ENCODE measurements at regions not wholly inside any gene's neighbourhood (a gene's known extent, or its start where the extent isn't known, plus 50 kb on each side); places are given as distances from the start of the nearest gene placed in this dataset.

GRCh38 chr2:22361571-22361970, 1023.4 kb upstream of the KLHL29 start:
- Histone ChIP-seq H3K4me1 (ENCODE audit: control insufficient read depth, insufficient read depth, low read length) (peaks cover 13% of the 10 kb centered on the region), H3K9ac (ENCODE audit: low read depth, low read length) (no peak overlapping the region), H3K36me3 (ENCODE audit: control insufficient read depth, insufficient read depth, low read length) (no peaks in the 10 kb centered on the region), H3K27me3 (ENCODE audit: control insufficient read depth, insufficient read depth, low read length) (no peaks in the 10 kb centered on the region), H3K4me3 (ENCODE audit: low read depth, low read length) (no peak overlapping the region), H3K9me3 (ENCODE audit: control insufficient read depth, insufficient read depth, low read length) (no peaks in the 10 kb centered on the region), H3K27ac (ENCODE audit: low read depth, low read length) (no peak overlapping the region)

- no peaks in the 10 kb centered on the region for H3K27me3 ChIP-seq (ENCODE audit: control insufficient read depth, insufficient read depth, low read length)
- H3K4me1 ChIP-seq (ENCODE audit: control insufficient read depth, insufficient read depth, low read length), result peaks cover 6% of the 10 kb centered on the region
- no peaks in the 10 kb centered on the region for H3K9me3 ChIP-seq (ENCODE audit: control insufficient read depth, insufficient read depth, low read length)
Measured at GRCh38 chr2:22375096-22375495, 1009.9 kb upstream of the KLHL29 start.

GRCh38 chr2:22377268-22377667, 1007.7 kb upstream of the KLHL29 start:
- Histone ChIP-seq H3K9ac (ENCODE audit: low read depth, low read length) (no peak overlapping the region), H3K4me3 (ENCODE audit: low read depth, low read length) (no peak overlapping the region), H3K36me3 (ENCODE audit: control insufficient read depth, insufficient read depth, low read length) (no peaks in the 10 kb centered on the region), H3K27me3 (ENCODE audit: control insufficient read depth, insufficient read depth, low read length) (no peaks in the 10 kb centered on the region), H3K4me1 (ENCODE audit: control insufficient read depth, insufficient read depth, low read length) (peaks cover 9% of the 10 kb centered on the region), H3K9me3 (ENCODE audit: control insufficient read depth, insufficient read depth, low read length) (no peaks in the 10 kb centered on the region), H3K27ac (ENCODE audit: low read depth, low read length) (no peak overlapping the region)

More at GRCh38 chr2:22375096-22375495, 1009.9 kb upstream of the KLHL29 start:
- no peak overlapping the region for H3K9ac ChIP-seq (ENCODE audit: low read depth, low read length)
- no peak overlapping the region for H3K4me3 ChIP-seq (ENCODE audit: low read depth, low read length)
- H3K27ac ChIP-seq (ENCODE audit: low read depth, low read length), result no peak overlapping the region
- H3K36me3 ChIP-seq (ENCODE audit: control insufficient read depth, insufficient read depth, low read length), result no peaks in the 10 kb centered on the region

GRCh38 chr2:22382479-22383169, 1002.4 kb upstream of the KLHL29 start:
- no peaks in the 10 kb centered on the region for H3K27me3 ChIP-seq (ENCODE audit: control insufficient read depth, insufficient read depth, low read length)

GRCh38 chr2:22397847-22398246, 987.1 kb upstream of the KLHL29 start:
- H3K9ac ChIP-seq (ENCODE audit: low read depth, low read length), result no peak overlapping the region
- no peaks in the 10 kb centered on the region for H3K27me3 ChIP-seq (ENCODE audit: control insufficient read depth, insufficient read depth, low read length)
- no peaks in the 10 kb centered on the region for H3K36me3 ChIP-seq (ENCODE audit: control insufficient read depth, insufficient read depth, low read length)
- no peaks in the 10 kb centered on the region for H3K9me3 ChIP-seq (ENCODE audit: control insufficient read depth, insufficient read depth, low read length)
- no peak overlapping the region for H3K4me3 ChIP-seq (ENCODE audit: low read depth, low read length)
- H3K27ac ChIP-seq (ENCODE audit: low read depth, low read length), result no peak overlapping the region
- H3K4me1 ChIP-seq (ENCODE audit: control insufficient read depth, insufficient read depth, low read length), result no peaks in the 10 kb centered on the region

More at GRCh38 chr2:22382479-22383169, 1002.4 kb upstream of the KLHL29 start:
- H3K9me3 ChIP-seq (ENCODE audit: control insufficient read depth, insufficient read depth, low read length), result no peaks in the 10 kb centered on the region
- no peak overlapping the region for H3K9ac ChIP-seq (ENCODE audit: low read depth, low read length)
- H3K27ac ChIP-seq (ENCODE audit: low read depth, low read length), result peak overlapping the region; percentile 14
- H3K36me3 ChIP-seq (ENCODE audit: control insufficient read depth, insufficient read depth, low read length), result no peaks in the 10 kb centered on the region
- no peak overlapping the region for H3K4me3 ChIP-seq (ENCODE audit: low read depth, low read length)
- peaks cover 12% of the 10 kb centered on the region for H3K4me1 ChIP-seq (ENCODE audit: control insufficient read depth, insufficient read depth, low read length)

GRCh38 chr2:22403748-22404147, 981.2 kb upstream of the KLHL29 start:
- H3K9me3 ChIP-seq (ENCODE audit: control insufficient read depth, insufficient read depth, low read length), result no peaks in the 10 kb centered on the region
- H3K27ac ChIP-seq (ENCODE audit: low read depth, low read length), result no peak overlapping the region
- no peak overlapping the region for H3K4me3 ChIP-seq (ENCODE audit: low read depth, low read length)
- H3K27me3 ChIP-seq (ENCODE audit: control insufficient read depth, insufficient read depth, low read length), result no peaks in the 10 kb centered on the region
- H3K36me3 ChIP-seq (ENCODE audit: control insufficient read depth, insufficient read depth, low read length), result no peaks in the 10 kb centered on the region
- no peaks in the 10 kb centered on the region for H3K4me1 ChIP-seq (ENCODE audit: control insufficient read depth, insufficient read depth, low read length)
- no peak overlapping the region for H3K9ac ChIP-seq (ENCODE audit: low read depth, low read length)

GRCh38 chr2:22406625-22407024, 978.4 kb upstream of the KLHL29 start:
- Histone ChIP-seq H3K4me3 (ENCODE audit: low read depth, low read length) (no peak overlapping the region), H3K36me3 (ENCODE audit: control insufficient read depth, insufficient read depth, low read length) (no peaks in the 10 kb centered on the region), H3K27me3 (ENCODE audit: control insufficient read depth, insufficient read depth, low read length) (no peaks in the 10 kb centered on the region), H3K4me1 (ENCODE audit: control insufficient read depth, insufficient read depth, low read length) (no peaks in the 10 kb centered on the region), H3K9ac (ENCODE audit: low read depth, low read length) (no peak overlapping the region), H3K27ac (ENCODE audit: low read depth, low read length) (no peak overlapping the region), H3K9me3 (ENCODE audit: control insufficient read depth, insufficient read depth, low read length) (no peaks in the 10 kb centered on the region)

- H3K27ac ChIP-seq (ENCODE audit: low read depth, low read length), result no peak overlapping the region
- no peak overlapping the region for H3K4me3 ChIP-seq (ENCODE audit: low read depth, low read length)
- no peaks in the 10 kb centered on the region for H3K27me3 ChIP-seq (ENCODE audit: control insufficient read depth, insufficient read depth, low read length)
- no peak overlapping the region for H3K9ac ChIP-seq (ENCODE audit: low read depth, low read length)
- no peaks in the 10 kb centered on the region for H3K36me3 ChIP-seq (ENCODE audit: control insufficient read depth, insufficient read depth, low read length)
- peaks cover 14% of the 10 kb centered on the region for H3K9me3 ChIP-seq (ENCODE audit: control insufficient read depth, insufficient read depth, low read length)
- H3K4me1 ChIP-seq (ENCODE audit: control insufficient read depth, insufficient read depth, low read length), result no peaks in the 10 kb centered on the region
Measured at GRCh38 chr2:22420076-22420475, 964.9 kb upstream of the KLHL29 start.

GRCh38 chr2:22442051-22442450, 942.9 kb upstream of the KLHL29 start:
- Histone ChIP-seq H3K4me1 (ENCODE audit: control insufficient read depth, insufficient read depth, low read length) (no peaks in the 10 kb centered on the region), H3K4me3 (ENCODE audit: low read depth, low read length) (no peak overlapping the region), H3K9ac (ENCODE audit: low read depth, low read length) (no peak overlapping the region), H3K9me3 (ENCODE audit: control insufficient read depth, insufficient read depth, low read length) (no peaks in the 10 kb centered on the region), H3K27me3 (ENCODE audit: control insufficient read depth, insufficient read depth, low read length) (no peaks in the 10 kb centered on the region), H3K36me3 (ENCODE audit: control insufficient read depth, insufficient read depth, low read length) (no peaks in the 10 kb centered on the region), H3K27ac (ENCODE audit: low read depth, low read length) (no peak overlapping the region)

GRCh38 chr2:22444281-22444680, 940.7 kb upstream of the KLHL29 start:
- no peaks in the 10 kb centered on the region for H3K27me3 ChIP-seq (ENCODE audit: control insufficient read depth, insufficient read depth, low read length)
- no peak overlapping the region for H3K27ac ChIP-seq (ENCODE audit: low read depth, low read length)
- H3K9me3 ChIP-seq (ENCODE audit: control insufficient read depth, insufficient read depth, low read length), result no peaks in the 10 kb centered on the region
- no peaks in the 10 kb centered on the region for H3K4me1 ChIP-seq (ENCODE audit: control insufficient read depth, insufficient read depth, low read length)
- H3K4me3 ChIP-seq (ENCODE audit: low read depth, low read length), result no peak overlapping the region
- no peaks in the 10 kb centered on the region for H3K36me3 ChIP-seq (ENCODE audit: control insufficient read depth, insufficient read depth, low read length)
- H3K9ac ChIP-seq (ENCODE audit: low read depth, low read length), result no peak overlapping the region

- Histone ChIP-seq H3K27me3 (ENCODE audit: control insufficient read depth, insufficient read depth, low read length) (no peaks in the 10 kb centered on the region), H3K4me1 (ENCODE audit: control insufficient read depth, insufficient read depth, low read length) (no peaks in the 10 kb centered on the region), H3K9ac (ENCODE audit: low read depth, low read length) (no peak overlapping the region), H3K36me3 (ENCODE audit: control insufficient read depth, insufficient read depth, low read length) (no peaks in the 10 kb centered on the region), H3K9me3 (ENCODE audit: control insufficient read depth, insufficient read depth, low read length) (no peaks in the 10 kb centered on the region), H3K4me3 (ENCODE audit: low read depth, low read length) (no peak overlapping the region), H3K27ac (ENCODE audit: low read depth, low read length) (no peak overlapping the region)
Measured at GRCh38 chr2:22449696-22450095, 935.3 kb upstream of the KLHL29 start.

All from HUES48 (cell line).